GM18502 (cell line): ENCODE measurements at regions not wholly inside any gene's neighbourhood (a gene's known extent, or its start where the extent isn't known, plus 50 kb on each side); places are given as distances from the start of the nearest gene placed in this dataset.
A peak's percentile ranks its signal among the peaks of the same experiment; 100 is the strongest.

Experiments
- ATAC-seq: cut with Tn5 transposase; IDR thresholded peaks from one replicate; pipeline ENCODE4 v1.9.1; 2021; ENCODE audit warnings: mild to moderate bottlenecking; ENCODE audit not compliant: unreplicated experiment, poor library complexity

GRCh38 chr18:46262856-46263255 lies 158.7 kb downstream of the HAUS1 start:
- ATAC-seq = no peak

DNA sequence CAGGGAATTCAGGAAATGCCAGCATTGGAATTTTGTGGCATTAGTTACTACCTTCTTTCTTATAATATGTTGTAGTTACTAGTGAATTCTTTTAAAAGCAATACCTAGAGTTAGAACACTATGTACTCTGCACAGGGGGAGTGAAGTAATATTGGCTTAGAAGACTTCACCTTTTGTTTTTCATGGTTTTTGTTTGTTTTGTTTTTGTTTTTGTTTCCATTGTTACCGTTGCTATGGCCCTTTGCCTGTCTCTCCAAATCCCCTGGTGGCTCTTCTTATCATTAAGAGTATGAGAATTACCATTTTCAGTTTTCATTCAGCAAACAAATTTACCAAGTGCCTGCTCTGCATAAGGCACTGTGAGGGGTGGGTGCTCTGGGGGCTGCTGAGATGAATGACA lies 160.1 kb downstream of the HAUS1 start:
- ATAC-seq = peak; percentile 53

GRCh38 chr18:46265196-46266156 lies 161.3 kb downstream of the HAUS1 start:
- no peak for ATAC-seq

DNA sequence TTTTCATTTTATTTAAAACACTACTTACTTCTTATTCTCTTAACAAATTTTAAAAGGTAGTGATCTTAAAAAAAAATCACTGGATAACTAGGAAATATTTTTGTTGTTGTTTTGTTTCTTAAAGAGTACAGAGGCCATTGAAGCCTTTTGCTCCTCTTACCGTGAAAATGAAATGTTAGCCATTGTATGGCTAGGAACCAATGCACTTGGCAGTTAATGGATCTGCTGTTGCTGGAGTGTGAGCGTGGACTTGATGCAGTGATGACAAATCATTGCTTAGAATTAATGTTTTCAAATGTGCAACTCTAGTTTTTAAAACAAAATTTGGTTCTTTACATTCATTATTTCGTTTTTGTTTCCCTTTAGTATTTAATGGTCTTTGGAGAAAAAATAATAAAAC lies 162.3 kb downstream of the HAUS1 start:
- no peak for ATAC-seq

GRCh38 chr18:46268671-46269070 lies 164.5 kb downstream of the HAUS1 start:
- no peak for ATAC-seq

DNA sequence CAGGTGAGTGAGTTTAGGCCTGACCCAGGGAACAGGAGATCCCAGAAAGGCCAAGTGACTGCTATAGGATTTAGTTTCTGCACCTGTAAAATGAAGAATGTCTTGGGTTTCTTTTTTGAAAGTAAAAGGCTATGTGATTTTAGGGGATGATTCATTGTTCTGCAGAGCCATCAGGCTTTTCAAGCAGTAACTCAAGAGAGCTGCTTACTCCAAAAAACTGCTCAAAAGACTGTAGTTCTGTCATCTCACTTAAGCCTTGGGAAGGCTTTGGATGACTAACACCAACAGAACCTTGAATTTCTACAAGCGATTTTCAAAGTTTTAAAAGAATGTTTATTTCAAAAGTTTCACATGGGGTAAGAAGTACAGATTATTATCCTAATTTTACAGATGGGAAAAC lies 165.1 kb downstream of the HAUS1 start:
- no peak for ATAC-seq

DNA sequence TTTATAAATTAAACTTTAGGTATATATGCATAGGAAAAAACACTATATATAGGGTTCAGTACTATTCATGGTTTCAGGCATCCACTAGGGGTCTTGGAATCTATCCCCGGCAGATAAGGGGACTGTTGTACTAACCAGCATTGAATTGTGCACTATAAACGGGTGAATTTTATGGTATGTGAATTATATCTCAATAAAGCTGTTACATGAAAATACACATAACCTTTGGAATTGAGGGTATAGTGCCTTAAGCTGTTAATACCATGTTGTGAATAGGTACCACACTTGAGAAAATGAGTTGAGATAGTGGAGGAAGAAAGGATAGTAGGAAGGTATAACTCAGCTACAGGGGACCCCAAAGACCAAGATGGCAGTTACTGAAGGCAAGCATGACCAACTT lies 167.3 kb downstream of the HAUS1 start:
- ATAC-seq = no peak

GRCh38 chr18:46273861-46274260 lies 169.7 kb downstream of the HAUS1 start:
- no peak for ATAC-seq

DNA sequence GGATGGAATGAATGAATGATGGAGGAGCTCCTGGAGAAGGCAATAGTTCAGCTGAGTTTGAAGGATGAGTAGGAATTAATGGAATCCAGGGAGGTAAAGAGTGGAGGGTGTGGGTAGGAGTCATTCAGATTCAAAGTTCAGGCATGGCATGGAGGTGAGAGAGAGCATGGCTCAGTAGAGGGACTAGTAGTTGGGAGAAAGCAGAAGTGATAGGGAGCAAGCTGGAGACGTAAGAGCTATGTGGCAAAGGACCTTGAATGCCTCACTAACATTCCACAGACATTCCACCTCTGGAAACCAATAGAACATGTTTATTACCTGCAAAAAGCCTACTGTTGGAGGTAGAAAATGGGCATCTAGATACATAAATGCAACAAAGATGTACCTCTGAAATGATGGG lies 170.1 kb downstream of the HAUS1 start:
- ATAC-seq = no peak

GRCh38 chr18:46275370-46275769 lies 171.2 kb downstream of the HAUS1 start:
- no peak for ATAC-seq

DNA sequence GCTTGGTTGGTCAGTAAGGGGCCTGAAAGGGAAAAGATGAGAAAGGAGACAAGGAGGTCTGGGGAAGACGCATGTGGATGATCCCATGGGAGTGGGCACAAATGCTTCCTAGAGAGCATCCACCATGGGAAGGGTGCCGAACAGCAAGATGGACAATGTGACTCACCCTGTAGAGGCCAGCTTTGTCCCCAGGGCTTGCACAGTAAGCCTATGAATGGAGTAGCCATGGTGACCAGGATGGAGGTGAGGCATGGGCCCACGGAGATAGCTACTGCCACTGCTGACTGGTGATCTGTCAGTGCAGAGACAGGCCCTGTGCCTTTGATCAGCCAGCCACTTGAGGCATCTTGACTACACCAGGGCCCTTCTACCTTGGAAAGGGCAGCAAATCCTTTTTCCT lies 172.6 kb downstream of the HAUS1 start:
- no peak for ATAC-seq

DNA sequence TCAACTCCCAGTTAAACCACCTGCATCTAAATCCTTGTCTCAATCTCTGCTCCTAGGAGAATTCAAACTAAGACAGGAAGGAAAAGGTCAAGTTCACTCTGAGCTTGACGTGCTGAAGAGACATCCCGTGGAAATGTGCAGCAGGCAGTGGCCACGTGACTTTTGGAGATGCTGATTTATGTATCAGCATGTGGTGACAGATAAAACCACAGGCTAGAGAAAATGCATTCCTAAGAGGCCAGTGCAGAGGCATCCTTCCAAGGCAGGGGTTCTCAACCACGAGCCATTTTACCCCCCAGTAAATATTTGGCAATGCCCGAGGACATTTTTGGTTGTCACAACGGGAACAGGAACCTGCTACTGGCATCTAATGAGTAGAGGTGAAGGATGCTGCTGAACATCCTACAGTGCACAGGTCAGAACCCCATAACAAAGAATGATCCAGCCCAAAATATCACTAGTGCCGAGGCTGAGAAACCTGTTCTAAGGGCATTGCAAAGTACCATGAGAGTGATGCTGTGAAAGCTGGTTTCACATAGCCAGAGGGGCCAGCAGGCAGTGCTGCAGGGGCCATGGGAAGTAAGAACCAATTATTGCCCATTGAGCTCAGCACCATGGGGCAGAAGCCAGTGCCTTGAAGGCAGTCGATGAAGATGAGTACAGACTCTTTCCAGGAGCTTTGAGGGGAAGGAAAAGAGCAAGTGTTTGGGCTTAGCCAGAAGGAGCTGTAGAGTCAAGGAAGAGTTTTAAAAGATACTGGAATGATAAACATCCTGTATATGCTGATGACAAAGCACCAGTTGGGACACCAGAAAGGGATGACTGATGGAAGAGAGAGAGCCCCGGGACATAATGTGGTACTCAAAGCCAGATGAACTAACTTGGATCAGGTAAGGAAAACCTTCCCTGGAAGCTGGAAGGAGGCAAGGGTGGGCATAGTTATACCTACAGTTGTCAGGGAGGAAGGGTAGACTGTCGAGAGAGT lies 174.6 kb downstream of the HAUS1 start:
- ATAC-seq = no peak

DNA sequence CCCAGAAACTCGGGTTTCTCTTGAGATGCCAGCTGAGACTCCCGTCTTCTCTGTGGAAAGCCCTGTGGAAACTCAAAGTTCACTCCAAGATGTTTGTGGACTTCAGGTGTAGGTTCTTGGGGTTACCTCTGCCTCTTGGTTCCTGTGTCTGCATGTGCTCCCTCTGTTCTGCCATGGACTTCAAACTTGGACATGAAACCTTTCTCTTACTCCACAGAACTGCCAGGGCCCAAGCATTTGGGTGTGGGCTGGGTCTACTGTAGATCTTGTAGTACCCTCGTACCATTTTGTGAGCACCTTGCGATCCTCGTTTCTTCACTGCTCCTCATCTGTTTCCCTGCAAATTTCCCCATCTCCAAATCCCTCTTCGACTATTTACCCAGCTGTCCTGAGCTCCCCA lies 175.5 kb downstream of the HAUS1 start:
- ATAC-seq = no peak

DNA sequence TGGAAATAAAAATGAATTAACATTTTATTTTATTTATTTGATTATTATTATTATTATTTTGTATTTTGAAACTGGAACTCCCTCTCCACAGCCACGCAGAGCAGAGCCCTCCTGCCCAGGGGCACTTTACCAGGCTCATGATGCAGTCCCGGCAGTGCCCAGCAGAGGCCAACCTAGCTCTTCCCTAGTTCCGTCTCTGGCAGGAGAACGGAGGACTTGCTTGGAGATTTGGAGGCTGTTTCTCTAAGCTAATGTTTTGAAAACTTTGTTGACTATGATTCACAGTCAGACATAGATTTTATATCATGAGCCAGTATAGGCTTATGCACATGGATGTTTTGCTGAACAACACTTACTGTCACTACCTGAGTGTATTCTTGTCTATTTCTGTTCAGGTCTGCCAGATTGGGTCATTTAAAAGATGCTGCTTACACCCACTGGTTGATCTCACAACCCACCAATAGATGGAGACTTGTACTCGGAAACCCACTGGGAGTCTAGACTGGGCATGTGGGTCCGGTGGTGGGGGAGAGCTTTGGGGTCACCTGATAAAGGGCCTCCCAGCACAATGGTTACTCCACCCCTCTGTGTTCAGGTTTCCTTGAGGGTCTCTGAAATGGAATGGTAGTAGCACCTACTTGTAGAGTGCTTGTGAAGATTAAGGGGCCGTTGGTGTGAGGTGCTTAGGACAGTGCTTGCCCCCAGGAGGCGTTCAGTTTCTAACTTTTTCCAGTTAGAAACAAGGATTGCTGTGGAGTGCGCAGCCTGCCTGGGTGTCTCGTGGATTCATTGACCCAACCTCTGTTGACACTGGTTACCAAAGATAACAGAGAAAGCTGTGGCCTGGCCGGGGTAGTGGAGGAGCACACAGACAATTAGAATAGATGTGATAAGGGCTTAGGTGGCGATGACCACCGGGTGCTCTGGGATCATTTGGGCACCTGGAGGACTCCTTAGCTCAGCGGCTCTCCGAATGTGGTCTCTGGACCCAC lies 177.3 kb downstream of the HAUS1 start:
- ATAC-seq = peak; percentile 91

- ATAC-seq = no peak
Measured at GRCh38 chr18:46282177-46282570, 178.0 kb downstream of the HAUS1 start.

- no peak for ATAC-seq
Measured at GRCh38 chr18:46282646-46283045, 178.5 kb downstream of the HAUS1 start.

GRCh38 chr18:46283268-46283667 lies 179.1 kb downstream of the HAUS1 start:
- ATAC-seq = no peak

DNA sequence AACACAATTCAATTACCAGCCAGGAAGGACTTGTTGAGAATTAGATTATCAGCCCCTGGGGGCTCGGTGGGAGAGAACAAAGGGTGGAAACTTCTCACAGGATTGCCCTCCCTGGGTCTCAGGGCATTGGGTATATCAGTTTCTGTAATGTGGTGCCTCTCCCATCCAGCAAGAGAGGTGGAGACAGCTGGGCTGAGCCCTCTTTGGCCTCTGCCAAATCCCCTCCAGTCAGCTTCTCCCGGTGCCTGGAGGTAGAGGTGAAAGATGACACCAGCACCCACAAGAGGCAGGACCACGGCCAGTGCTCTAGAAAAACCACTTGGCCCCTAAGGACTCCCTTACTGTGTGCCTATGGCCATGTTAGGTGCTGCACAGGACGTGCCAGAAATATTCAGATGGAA lies 179.7 kb downstream of the HAUS1 start:
- ATAC-seq = no peak

- no peak for ATAC-seq
Measured at GRCh38 chr18:46289463-46289862, 185.3 kb downstream of the HAUS1 start.

DNA sequence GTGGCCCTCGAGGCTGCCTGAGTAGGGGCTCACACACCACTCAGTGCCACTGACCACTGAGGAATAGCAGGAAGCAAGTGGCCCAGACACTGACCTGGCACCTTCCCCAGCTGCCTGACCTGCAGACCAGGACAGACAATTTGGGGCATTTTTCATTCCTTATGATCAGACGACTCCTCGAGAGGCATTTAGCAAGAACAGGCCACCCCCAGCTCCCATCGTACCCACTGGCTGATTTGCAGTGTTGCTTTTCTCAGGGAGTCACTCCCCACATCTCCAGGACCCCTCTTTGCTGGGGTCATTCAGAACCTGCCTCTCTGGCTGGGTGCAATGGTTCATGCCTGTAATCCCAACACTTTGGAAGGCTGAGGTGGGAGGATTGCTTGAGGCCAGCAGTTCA lies 185.7 kb downstream of the HAUS1 start:
- no peak for ATAC-seq
